Esophagus muscularis mucosa (tissue), 4 donors: ENCODE measurements at regions not wholly inside any gene's neighbourhood (a gene's known extent, or its start where the extent isn't known, plus 50 kb on each side); places are given as distances from the start of the nearest gene placed in this dataset.

Experiments
- CTCF ChIP-seq, 3 experiments: fragments of 200-600 bp in 2 of 3; fragments of 450-650 bp in 1 of 3; sonication (generic) in 2 of 3; IDR thresholded peaks; one replicate each; pipeline ENCODE4 v1.5.1; 2017 to 2019; ENCODE audit warnings: antibody characterized with exemption in 3 of 3, mild to moderate bottlenecking in 2 of 3, moderate library complexity in 1 of 3
- EP300 ChIP-seq: sonication (generic); formaldehyde crosslinking; IDR thresholded peaks from one replicate; pipeline ENCODE4 v1.6.1; 2017; ENCODE audit warnings: antibody characterized with exemption
- POLR2A ChIP-seq: fragments of 450-650 bp; IDR thresholded peaks from one replicate; pipeline ENCODE4 v1.6.1; 2017; ENCODE audit warnings: antibody characterized with exemption, moderate library complexity, mild to moderate bottlenecking, low read depth

GRCh38 chr5:53369681-53370080, 110.7 kb upstream of the FST start:
- TF ChIP-seq CTCF (IDR thresholded peaks at IDR 0.05) (no peak), POLR2A (no peak), EP300 (no peak)
